Immature natural killer cell (primary cell): ENCODE measurements at regions not wholly inside any gene's neighbourhood (a gene's known extent, or its start where the extent isn't known, plus 50 kb on each side); places are given as distances from the start of the nearest gene placed in this dataset.
"Not testable (repeated sequence)": the region's sequence is repeated elsewhere in the genome, so short reads cannot be mapped to it uniquely, and the experiment has no call there.

Experiments
- DNase-seq, 3 donors: peaks; one replicate each; pipeline ENCODE4 v3.0.0; 2022; ENCODE audit warnings: mixed read lengths in 1 of 3
- H3K27ac Mint-ChIP-seq, 6 donors: one replicate each; pipeline ENCODE4 v1.8.0; 2020; ENCODE audit warnings: mixed read lengths in 6 of 6, mild to moderate bottlenecking in 5 of 6, inconsistent platforms in 4 of 6, moderate library complexity in 3 of 6
- H3K27me3 Mint-ChIP-seq, 3 donors: one replicate each; pipeline ENCODE4 v1.8.0; 2020 to 2021; ENCODE audit warnings: low read depth in 3 of 3, mild to moderate bottlenecking in 3 of 3, mixed read lengths in 3 of 3, moderate library complexity in 3 of 3, inconsistent platforms in 1 of 3
- H3K36me3 Mint-ChIP-seq, 3 donors: one replicate each; pipeline ENCODE4 v1.8.0; 2020; ENCODE audit warnings: mixed read lengths in 3 of 3, inconsistent platforms in 2 of 3, mild to moderate bottlenecking in 2 of 3
- H3K4me1 Mint-ChIP-seq, 2 donors: one replicate each; pipeline ENCODE4 v1.8.0; 2020; ENCODE audit warnings: inconsistent platforms in 2 of 2, mild to moderate bottlenecking in 2 of 2, mixed read lengths in 2 of 2, moderate library complexity in 1 of 2
- H3K4me3 Mint-ChIP-seq, 5 donors: one replicate each; pipeline ENCODE4 v1.8.0; 2020; ENCODE audit warnings: mild to moderate bottlenecking in 5 of 5, mixed read lengths in 5 of 5, inconsistent platforms in 3 of 5, moderate library complexity in 3 of 5
- H3K9me3 Mint-ChIP-seq, 6 donors: one replicate each; pipeline ENCODE4 v1.8.0; 2020; ENCODE audit warnings: mild to moderate bottlenecking in 6 of 6, mixed read lengths in 6 of 6, inconsistent platforms in 4 of 6, moderate library complexity in 3 of 6

- Mint-ChIP-seq H3K27ac (no peak overlapping the region), H3K4me1 (no peaks in the 10 kb centered on the region), H3K36me3 (no peaks in the 10 kb centered on the region), H3K27me3 (peaks cover 0 to 3% (median 1%) of the 10 kb centered on the region in 3 donors), H3K4me3 (no peak overlapping the region), H3K9me3 (peaks cover 0 to 17% (median 1%) of the 10 kb centered on the region in 6 donors)
- no peak for DNase-seq
These were observed 191.5 kb upstream of the IPO5 start for GRCh38 chr13:97761796-97762540.

DNA sequence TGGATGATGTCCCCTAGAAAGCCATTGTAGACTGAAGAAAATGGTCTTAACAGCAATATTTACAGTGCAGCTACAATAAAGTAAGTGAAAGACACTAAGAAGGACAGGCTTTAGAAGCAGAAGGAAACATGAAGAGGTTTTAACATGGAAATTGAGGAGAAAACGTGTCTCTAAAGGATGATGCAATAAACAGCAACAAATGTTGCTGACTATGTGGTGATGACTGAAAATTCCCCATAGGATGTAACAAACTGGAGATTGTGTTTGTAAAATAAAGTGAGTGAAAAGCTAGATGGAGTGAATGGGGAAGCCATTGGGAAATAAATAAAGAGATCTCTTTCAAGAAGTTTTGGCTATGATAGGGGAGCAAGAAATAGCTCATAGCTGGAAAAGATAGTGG lies 186.7 kb upstream of the IPO5 start:
- H3K27me3 Mint-ChIP-seq, result peaks cover 1 to 2% (median 2%) of the 10 kb centered on the region in 3 donors
- DNase-seq, result no peak

DNA sequence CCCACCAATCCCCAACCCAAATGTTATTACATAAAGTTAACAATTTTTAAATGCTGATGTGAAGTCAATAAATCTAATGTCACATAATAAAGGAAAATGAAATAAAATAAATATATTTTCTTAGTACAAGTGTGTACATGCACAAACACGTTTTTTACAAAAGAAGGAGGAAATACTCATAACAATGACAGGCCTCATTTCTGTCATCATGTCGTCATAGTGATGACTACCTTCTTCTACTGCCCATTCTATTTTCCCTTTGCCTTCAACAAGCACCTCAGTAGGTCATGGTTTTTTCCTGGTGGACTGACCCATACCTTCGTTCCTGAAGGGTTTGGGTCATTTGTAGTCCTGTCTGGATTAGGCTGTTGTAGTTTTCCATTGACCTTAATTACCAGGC lies 185.3 kb upstream of the IPO5 start:
- Mint-ChIP-seq H3K4me3 (no peak overlapping the region), H3K36me3 (no peaks in the 10 kb centered on the region), H3K27ac (no peak overlapping the region), H3K4me1 (no peaks in the 10 kb centered on the region), H3K27me3 (peaks cover 1 to 2% (median 2%) of the 10 kb centered on the region in 3 donors), H3K9me3 (peaks cover 0 to 8% (median 1%) of the 10 kb centered on the region in 6 donors)
- no peak for DNase-seq

More for the DNA sequence above, 186.7 kb upstream of the IPO5 start:
- Mint-ChIP-seq H3K27ac (no peak overlapping the region), H3K4me3 (no peak overlapping the region), H3K9me3 (peaks cover 0 to 17% (median 1%) of the 10 kb centered on the region in 6 donors), H3K36me3 (no peaks in the 10 kb centered on the region), H3K4me1 (no peaks in the 10 kb centered on the region)

DNA sequence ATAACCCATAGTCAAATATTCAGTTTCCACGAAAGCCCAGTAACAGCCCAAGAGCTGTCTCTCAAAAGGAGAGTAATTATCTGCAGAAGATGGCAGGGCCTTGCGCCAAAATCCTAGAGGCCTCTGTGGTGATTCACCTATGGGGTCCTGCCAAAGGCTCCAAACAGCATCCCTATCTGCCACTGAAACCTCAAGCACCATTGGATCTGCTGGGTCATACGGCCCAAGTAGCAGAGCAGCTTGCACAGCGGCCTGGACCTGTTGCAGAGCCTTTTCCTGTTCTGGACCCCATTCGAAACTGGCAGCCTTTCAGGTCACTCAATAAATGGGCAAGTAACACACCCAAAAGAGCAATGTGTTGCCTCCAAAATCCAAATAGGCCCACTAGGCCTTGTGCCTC lies 183.2 kb upstream of the IPO5 start:
- H3K4me3 Mint-ChIP-seq, H3K27me3 Mint-ChIP-seq, H3K36me3 Mint-ChIP-seq, H3K27ac Mint-ChIP-seq, DNase-seq, H3K9me3 Mint-ChIP-seq, H3K4me1 Mint-ChIP-seq: not testable (repeated sequence)

GRCh38 chr13:97772466-97772865 lies 181.0 kb upstream of the IPO5 start:
- not testable (repeated sequence) for H3K36me3 Mint-ChIP-seq

DNA sequence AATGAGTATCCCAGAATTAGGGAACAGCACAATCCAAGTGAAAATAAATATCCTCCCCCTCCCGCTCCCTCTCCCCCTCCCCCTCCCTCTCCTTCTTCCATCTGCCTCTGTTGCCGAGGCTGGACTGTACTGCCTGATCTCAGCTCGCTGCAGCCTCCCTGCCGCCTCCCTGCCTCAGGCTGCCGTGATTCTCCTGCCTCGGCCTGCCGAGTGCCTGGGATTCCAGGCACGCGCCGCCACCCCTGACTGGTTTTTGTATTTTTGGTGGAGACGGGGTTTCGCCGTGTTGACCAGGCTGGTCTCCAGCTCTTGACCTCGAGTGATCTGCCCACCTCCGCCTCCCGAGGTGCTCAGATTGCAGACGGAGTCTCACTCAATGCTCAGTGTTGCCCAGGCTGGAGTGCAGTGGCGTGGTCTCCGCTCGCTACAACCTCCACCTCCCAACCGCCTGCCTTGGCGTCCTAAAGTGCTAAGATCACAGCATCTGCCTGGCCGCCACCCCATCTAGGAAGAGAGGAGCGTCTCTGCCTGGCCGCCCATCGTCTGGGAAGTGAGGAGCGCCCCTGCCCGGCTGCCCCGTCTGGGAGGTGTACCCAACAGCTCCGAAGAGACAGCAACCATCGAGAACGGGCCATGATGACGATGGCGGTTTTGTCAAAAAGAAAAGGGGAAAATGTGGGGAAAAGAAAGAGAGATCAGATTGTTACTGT lies 178.9 kb upstream of the IPO5 start:
- H3K27ac Mint-ChIP-seq, DNase-seq, H3K27me3 Mint-ChIP-seq, H3K4me1 Mint-ChIP-seq, H3K36me3 Mint-ChIP-seq, H3K4me3 Mint-ChIP-seq: not testable (repeated sequence)
- H3K9me3 Mint-ChIP-seq, result peaks cover 0 to 12% (median 3%) of the 10 kb centered on the region in 6 donors

More at GRCh38 chr13:97772466-97772865, 181.0 kb upstream of the IPO5 start:
- H3K27me3 Mint-ChIP-seq, DNase-seq, H3K4me3 Mint-ChIP-seq, H3K4me1 Mint-ChIP-seq, H3K27ac Mint-ChIP-seq: not testable (repeated sequence)
- peaks cover 0 to 12% (median under 1%) of the 10 kb centered on the region in 6 donors for H3K9me3 Mint-ChIP-seq

- Mint-ChIP-seq H3K36me3 (no peaks in the 10 kb centered on the region), H3K27ac (no peak overlapping the region)
These were observed 173.0 kb upstream of the IPO5 start for GRCh38 chr13:97780486-97780885.

GRCh38 chr13:97781891-97782305 lies 171.6 kb upstream of the IPO5 start:
- no peaks in the 10 kb centered on the region for H3K36me3 Mint-ChIP-seq
- H3K4me1 Mint-ChIP-seq, result no peaks in the 10 kb centered on the region
- no peak for DNase-seq
- no peak overlapping the region for H3K27ac Mint-ChIP-seq
- peaks cover 0 to 9% (median 1%) of the 10 kb centered on the region in 6 donors for H3K9me3 Mint-ChIP-seq
- H3K4me3 Mint-ChIP-seq, result no peak overlapping the region
- H3K27me3 Mint-ChIP-seq, result peaks cover 2 to 8% (median 2%) of the 10 kb centered on the region in 3 donors

More at GRCh38 chr13:97780486-97780885, 173.0 kb upstream of the IPO5 start:
- no peaks in the 10 kb centered on the region for H3K4me1 Mint-ChIP-seq
- no peak overlapping the region for H3K4me3 Mint-ChIP-seq
- H3K27me3 Mint-ChIP-seq, result peaks cover 2 to 8% (median 2%) of the 10 kb centered on the region in 3 donors
- DNase-seq, result no peak
- peaks cover 0 to 11% (median 6%) of the 10 kb centered on the region in 6 donors for H3K9me3 Mint-ChIP-seq

- H3K4me3 Mint-ChIP-seq, result no peak overlapping the region
- peaks cover 0 to 5% (median 0%) of the 10 kb centered on the region in 3 donors for H3K36me3 Mint-ChIP-seq
- no peak overlapping the region for H3K27ac Mint-ChIP-seq
- DNase-seq, result no peak
- peaks cover 2% of the 10 kb centered on the region in 3 donors for H3K27me3 Mint-ChIP-seq
- H3K4me1 Mint-ChIP-seq, result no peaks in the 10 kb centered on the region
- peaks cover 5 to 32% (median 11%) of the 10 kb centered on the region in 6 donors for H3K9me3 Mint-ChIP-seq
These were observed 167.0 kb upstream of the IPO5 start for GRCh38 chr13:97786510-97786909.

DNA sequence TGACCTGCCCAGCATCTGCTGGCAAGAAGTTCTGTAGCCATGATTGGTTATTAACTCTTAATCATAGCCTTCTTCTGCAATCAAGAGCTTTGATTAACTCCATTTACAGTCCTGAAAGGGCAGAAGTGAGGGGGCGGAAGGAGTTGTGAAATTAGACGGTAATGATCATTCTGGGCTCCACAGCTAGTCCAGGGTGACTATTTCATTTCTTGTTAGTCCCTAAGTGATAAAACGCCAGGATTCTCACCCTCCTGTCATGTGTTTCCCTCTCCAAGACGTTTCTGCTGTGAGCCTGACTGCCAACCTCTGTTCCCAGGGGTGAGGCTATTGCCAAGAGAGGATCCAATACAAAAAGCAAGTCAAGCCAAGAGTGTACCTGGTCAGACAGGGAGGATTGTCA lies 155.9 kb upstream of the IPO5 start:
- peaks cover 0 to 2% (median 0%) of the 10 kb centered on the region in 3 donors for H3K27me3 Mint-ChIP-seq
- H3K27ac Mint-ChIP-seq, result no peak overlapping the region
- H3K4me3 Mint-ChIP-seq, result no peak overlapping the region
- DNase-seq, result no peak
- peaks cover 0 to 11% (median 4%) of the 10 kb centered on the region in 3 donors for H3K36me3 Mint-ChIP-seq
- H3K9me3 Mint-ChIP-seq, result peaks cover 7 to 42% (median 27%) of the 10 kb centered on the region in 6 donors
- no peaks in the 10 kb centered on the region for H3K4me1 Mint-ChIP-seq

DNA sequence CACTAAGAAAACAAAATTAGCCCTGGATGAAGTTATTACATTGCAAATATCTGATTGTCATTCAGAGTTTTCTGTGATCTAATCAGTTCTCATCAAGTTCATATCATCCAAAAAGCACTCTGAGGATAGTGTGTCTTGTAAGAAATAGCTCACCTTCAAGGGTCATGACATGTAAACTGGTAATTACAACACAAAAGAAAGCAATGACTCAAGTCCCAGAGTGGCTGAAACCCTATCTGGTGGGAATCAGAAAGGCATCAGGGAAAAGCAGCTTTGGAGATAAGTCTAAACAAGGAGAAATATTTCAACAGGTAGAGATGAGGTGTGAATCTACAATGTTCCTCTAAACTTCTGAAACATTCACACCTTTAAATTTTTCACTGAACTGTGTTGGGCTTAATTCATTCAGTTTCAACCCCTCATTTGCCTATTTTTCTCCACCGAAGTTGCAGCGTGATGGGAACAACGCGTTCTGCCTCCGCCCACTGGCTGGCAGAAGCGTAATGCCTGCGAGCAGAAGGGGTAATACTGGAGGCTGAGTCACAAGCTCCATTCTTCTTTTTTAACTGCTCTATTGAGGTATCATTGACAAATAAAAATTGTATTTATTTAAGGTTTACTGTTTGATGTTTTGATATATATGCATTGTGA lies 155.2 kb upstream of the IPO5 start:
- no peaks in the 10 kb centered on the region for H3K4me1 Mint-ChIP-seq
- no peak overlapping the region for H3K27ac Mint-ChIP-seq
- no peak for DNase-seq
- peaks cover 0 to 2% (median 0%) of the 10 kb centered on the region in 3 donors for H3K27me3 Mint-ChIP-seq
- peaks cover 0 to 7% (median 4%) of the 10 kb centered on the region in 3 donors for H3K36me3 Mint-ChIP-seq
- H3K4me3 Mint-ChIP-seq, result no peak overlapping the region
- peaks cover 5 to 35% (median 21%) of the 10 kb centered on the region in 6 donors for H3K9me3 Mint-ChIP-seq

DNA sequence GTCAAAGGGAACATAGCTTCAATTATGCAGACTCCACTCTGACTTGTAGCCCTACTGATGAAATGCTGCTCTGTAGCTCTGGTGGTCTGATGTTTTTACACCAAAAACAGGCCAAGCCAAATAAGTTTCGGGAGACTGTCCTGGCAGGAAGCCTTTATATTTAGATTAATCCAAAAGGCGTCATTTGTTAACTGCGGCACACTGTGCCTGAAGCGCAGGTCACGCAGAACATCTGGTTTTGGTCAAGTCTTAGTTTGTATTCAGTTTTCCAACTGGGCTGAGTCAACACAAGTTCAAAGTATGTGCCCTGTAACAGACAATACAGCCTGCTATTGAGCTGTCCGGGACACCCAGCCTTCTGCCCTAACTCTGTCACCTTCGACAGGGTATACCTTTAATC lies 154.6 kb upstream of the IPO5 start:
- H3K9me3 Mint-ChIP-seq, result peaks cover 5 to 29% (median 18%) of the 10 kb centered on the region in 6 donors
- no peak overlapping the region for H3K4me3 Mint-ChIP-seq
- peaks cover 0 to 7% (median 4%) of the 10 kb centered on the region in 3 donors for H3K36me3 Mint-ChIP-seq
- no peak for DNase-seq
- H3K27me3 Mint-ChIP-seq, result peaks cover 0 to 2% (median 0%) of the 10 kb centered on the region in 3 donors
- H3K27ac Mint-ChIP-seq, result no peak overlapping the region
- H3K4me1 Mint-ChIP-seq, result no peaks in the 10 kb centered on the region

- no peak overlapping the region for H3K4me3 Mint-ChIP-seq
- no peaks in the 10 kb centered on the region for H3K4me1 Mint-ChIP-seq
- H3K36me3 Mint-ChIP-seq, result no peaks in the 10 kb centered on the region
- DNase-seq, result no peak
- H3K27ac Mint-ChIP-seq, result no peak overlapping the region
- H3K27me3 Mint-ChIP-seq, result peaks cover 0 to 2% (median 0%) of the 10 kb centered on the region in 3 donors
- H3K9me3 Mint-ChIP-seq, result peaks cover 0 to 6% (median 2%) of the 10 kb centered on the region in 6 donors
These were observed 151.3 kb upstream of the IPO5 start for GRCh38 chr13:97802213-97802612.

GRCh38 chr13:97809576-97809975 lies 143.9 kb upstream of the IPO5 start:
- no peak overlapping the region for H3K4me3 Mint-ChIP-seq
- H3K27ac Mint-ChIP-seq, result no peak overlapping the region
- H3K27me3 Mint-ChIP-seq, result peaks cover 0 to 5% (median 0%) of the 10 kb centered on the region in 3 donors
- H3K9me3 Mint-ChIP-seq, result peaks cover 0 to 8% (median under 1%) of the 10 kb centered on the region in 6 donors
- H3K4me1 Mint-ChIP-seq, result no peaks in the 10 kb centered on the region
- no peaks in the 10 kb centered on the region for H3K36me3 Mint-ChIP-seq
- no peak for DNase-seq
